Left ventricle myocardium superior (tissue), 1 donor: ENCODE measurements at regions not wholly inside any gene's neighbourhood (a gene's known extent, or its start where the extent isn't known, plus 50 kb on each side); places are given as distances from the start of the nearest gene placed in this dataset.
"Not testable (repeated sequence)": the region's sequence is repeated elsewhere in the genome, so short reads cannot be mapped to it uniquely, and the experiment has no call there.

ENCODE experiments used
- ATAC-seq: fragments of 200-7000 bp; cut with Tn5 transposase; one replicate; pipeline ENCODE4 v1.9.1; 2020; ENCODE audit warnings: mild to moderate bottlenecking, moderate library complexity
- DNase-seq: peaks from one replicate; pipeline ENCODE4 v3.0.0-alpha.2; 2020
- intact Hi-C: fragments of 100-400 bp; cut with micrococcal nuclease; formaldehyde crosslinking; loops from one replicate; pipeline ENCODE4 v1.11.0; 2022
- donor health status: DM: no; HTN: yes; CAD: no; lungs with severe emphysema.

- intact Hi-C loops, result no loop called here
- ATAC-seq (no peak), DNase-seq (no peak)
These were observed 156.2 kb upstream of the SLC44A1 start for GRCh38 chr9:105087910-105088898.

DNA sequence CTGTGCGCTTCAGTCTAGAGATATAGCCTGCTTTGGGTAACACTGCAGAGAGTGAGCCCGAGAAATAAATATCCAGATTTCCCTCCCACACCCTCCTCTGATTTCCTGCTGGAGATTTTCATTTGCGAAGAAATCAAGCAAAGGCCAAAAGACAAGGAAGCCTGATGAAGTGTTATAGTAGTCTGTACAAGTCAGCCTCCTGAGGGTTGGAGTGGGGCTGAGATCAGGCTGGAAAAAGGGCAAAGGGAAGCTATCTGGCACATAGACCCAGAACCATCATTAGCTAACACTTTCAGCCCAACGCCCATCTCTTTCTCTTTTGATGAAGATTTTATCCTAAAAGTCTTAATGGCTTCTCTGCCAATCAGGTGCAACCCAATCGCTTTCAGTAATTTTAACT lies 154.6 kb upstream of the SLC44A1 start:
- intact Hi-C loops, result no loop called here
- no peak for DNase-seq
- ATAC-seq, result no peak

GRCh38 chr9:105091004-105091640 lies 153.3 kb upstream of the SLC44A1 start:
- ATAC-seq (no peak), DNase-seq (no peak)
- intact Hi-C loops, result no loop called here

GRCh38 chr9:105093685-105094084 lies 150.8 kb upstream of the SLC44A1 start:
- no peak for DNase-seq
- no peak for ATAC-seq
- intact Hi-C loops, result no loop called here

GRCh38 chr9:105098370-105098769 lies 146.1 kb upstream of the SLC44A1 start:
- ATAC-seq, result no peak
- no peak for DNase-seq
- intact Hi-C loops, result no loop called here

DNA sequence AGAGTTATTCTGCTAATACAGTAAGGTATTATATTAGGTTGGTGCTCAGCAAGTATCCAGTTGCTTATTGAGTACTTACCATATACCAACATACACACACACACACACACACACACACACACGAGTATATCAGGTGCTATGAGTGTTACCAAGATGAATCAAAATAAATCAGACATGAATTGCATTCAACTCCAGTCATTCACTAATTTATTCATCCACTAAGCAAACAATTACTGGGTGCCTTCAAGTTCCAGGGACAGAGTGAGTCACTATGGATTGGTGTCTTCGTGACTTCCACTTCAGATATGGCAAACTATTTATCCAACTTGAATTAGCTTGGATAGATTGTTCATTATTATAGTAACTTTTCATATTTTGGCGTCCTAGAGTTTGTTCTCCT lies 140.7 kb upstream of the SLC44A1 start:
- intact Hi-C loops, result no loop called here
- ATAC-seq (no peak), DNase-seq (no peak)

- DNase-seq, result no peak
- ATAC-seq, result no peak
- intact Hi-C loops, result no loop called here
These were observed 130.1 kb upstream of the SLC44A1 start for GRCh38 chr9:105114318-105114717.

GRCh38 chr9:105114964-105115728 lies 129.3 kb upstream of the SLC44A1 start:
- ATAC-seq (peak; percentile 71), DNase-seq (peak; percentile 38)
- intact Hi-C loops, result no loop called here

DNA sequence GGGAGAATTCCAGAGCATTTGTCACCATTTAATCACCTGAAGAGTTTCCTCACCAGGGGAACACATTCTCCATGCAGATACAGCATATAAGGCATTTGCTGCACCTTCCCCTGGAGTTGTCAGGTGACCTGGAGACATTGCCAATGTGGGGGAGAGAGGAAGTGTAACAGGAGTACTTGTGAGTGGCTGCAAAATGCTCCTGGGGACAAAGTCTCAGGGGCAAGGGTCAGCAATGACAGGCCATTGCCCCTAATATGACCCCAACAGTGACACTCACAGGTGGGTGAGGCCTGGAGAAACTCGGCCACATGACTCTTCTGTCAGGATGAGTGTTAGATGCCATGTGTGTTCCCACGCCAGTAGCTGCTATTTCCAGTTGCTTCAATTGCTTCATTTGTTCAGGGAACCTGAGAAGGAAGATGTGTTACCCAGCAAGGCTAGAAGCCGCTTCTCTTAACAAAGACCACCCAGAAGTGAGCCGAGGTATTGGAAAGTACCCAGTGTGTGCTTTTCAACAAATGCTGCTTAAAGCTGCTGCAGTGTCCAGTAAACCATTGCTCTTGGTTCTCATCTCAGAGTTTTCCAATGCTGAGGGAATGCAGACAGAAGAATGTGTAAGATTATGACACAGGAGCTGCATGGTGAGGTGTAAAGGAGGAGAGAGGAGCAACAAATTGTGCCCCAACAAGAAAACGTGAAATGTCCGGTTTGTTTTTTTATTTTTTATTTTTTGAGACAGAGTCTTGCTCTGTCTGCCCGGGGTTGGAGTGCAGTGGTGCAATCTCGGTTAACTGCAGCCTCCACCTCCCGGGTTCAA lies 128.2 kb upstream of the SLC44A1 start:
- no peak for DNase-seq
- ATAC-seq, result no peak
- intact Hi-C loops, result no loop called here

GRCh38 chr9:105117234-105117633 lies 127.2 kb upstream of the SLC44A1 start:
- ATAC-seq (no peak), DNase-seq (no peak)
- intact Hi-C loops, result no loop called here

- intact Hi-C loops, result no loop called here
- ATAC-seq (no peak), DNase-seq (no peak)
These were observed 125.8 kb upstream of the SLC44A1 start for GRCh38 chr9:105118636-105119035.

DNA sequence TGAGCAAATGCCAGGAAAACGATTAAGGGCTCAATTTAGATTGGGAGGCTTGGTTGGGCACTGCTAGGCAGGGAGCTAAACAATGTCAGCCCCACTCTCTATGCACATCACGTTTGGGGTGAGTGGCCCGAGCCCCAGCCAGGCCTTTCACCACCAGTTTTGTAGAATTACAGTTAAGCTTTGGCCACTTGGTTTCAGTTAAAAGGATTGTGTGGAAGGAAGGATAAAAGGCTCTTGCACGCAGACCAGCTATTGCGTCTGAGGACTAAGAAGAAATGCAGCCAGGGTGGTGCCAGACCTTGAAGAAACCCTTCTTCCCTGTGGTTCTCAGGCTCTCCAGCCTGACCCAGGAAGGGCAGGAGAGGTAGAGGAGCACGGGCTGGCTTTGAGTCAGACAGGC lies 125.3 kb upstream of the SLC44A1 start:
- intact Hi-C loops, result no loop called here
- ATAC-seq, result no peak
- DNase-seq, result no peak

DNA sequence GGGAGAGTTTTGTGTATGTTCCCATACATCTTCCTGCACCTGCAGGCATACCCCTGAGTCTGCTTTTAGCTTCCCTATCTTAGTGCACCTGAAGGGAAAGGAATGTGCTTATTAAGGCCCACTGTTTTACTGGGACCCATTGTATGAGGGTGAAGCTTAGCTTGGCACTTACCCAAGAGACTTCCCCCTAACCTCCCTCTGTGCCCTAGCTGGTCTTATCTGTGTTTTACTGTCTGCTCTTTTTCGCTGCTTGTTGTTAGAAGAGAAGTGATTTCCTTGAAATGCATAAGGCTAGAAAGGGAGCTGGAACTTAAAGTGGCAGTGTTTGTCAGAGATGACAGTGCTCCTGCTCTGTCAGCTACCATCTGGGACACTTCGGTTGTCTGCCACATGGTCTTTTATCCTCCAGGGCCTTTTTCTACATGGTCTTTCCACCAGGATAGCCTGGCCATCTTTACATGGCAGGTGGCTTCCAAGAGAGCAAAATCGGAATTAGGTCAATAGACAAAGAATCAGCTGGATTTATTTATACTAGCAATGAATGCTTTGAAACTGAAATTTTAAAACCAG lies 122.5 kb upstream of the SLC44A1 start:
- DNase-seq (no peak), ATAC-seq (no peak)
- intact Hi-C loops, result no loop called here

GRCh38 chr9:105124598-105124997 lies 119.9 kb upstream of the SLC44A1 start:
- ATAC-seq, DNase-seq, intact Hi-C loops: not testable (repeated sequence)

GRCh38 chr9:105126226-105126625 lies 118.2 kb upstream of the SLC44A1 start:
- ATAC-seq, result no peak
- intact Hi-C loops, result no loop called here
- no peak for DNase-seq

DNA sequence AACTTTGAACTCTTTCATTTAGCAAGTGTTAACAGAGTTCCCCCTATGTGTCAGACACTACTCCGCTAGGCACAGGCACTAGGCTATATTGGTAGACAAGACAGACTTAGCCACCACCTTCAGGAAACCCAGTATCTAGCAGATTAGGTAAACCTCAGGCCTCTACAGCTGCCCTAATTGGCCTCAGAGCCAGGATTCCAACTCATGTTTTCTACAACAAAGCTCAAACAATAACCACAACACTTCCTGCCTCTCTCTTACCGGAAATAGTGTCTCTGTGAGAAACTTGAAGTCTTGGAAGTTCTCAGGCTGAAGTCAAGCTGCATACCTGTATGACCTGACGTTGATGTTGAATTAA lies 116.6 kb upstream of the SLC44A1 start:
- intact Hi-C loops, result no loop called here
- ATAC-seq (peak; percentile 58), DNase-seq (no peak)

- no peak for ATAC-seq
These were observed 115.4 kb upstream of the SLC44A1 start for GRCh38 chr9:105128908-105129600.

GRCh38 chr9:105129731-105130130 lies 114.7 kb upstream of the SLC44A1 start:
- ATAC-seq (no peak), DNase-seq (no peak)
- intact Hi-C loops, result no loop called here

More at GRCh38 chr9:105128908-105129600, 115.4 kb upstream of the SLC44A1 start:
- intact Hi-C loops, result no loop called here
- DNase-seq, result no peak
